GM23248 (cell line): ENCODE measurements at regions not wholly inside any gene's neighbourhood (a gene's known extent, or its start where the extent isn't known, plus 50 kb on each side); places are given as distances from the start of the nearest gene placed in this dataset.
"Not testable (repeated sequence)": the region's sequence is repeated elsewhere in the genome, so short reads cannot be mapped to it uniquely, and the experiment has no call there.

ENCODE experiments used
- DNase-seq: peaks from one replicate; pipeline ENCODE4 v3.0.0-alpha.2; 2015
- H2AFZ ChIP-seq: fragments of 200-600 bp; sonication (generic); 2 replicates; pipeline ENCODE4 v1.6.1; 2016; ENCODE audit warnings: antibody characterized with exemption
- H3F3A ChIP-seq: fragments of 200-600 bp; sonication (generic); 2 replicates; pipeline ENCODE4 v1.6.1; 2016; ENCODE audit warnings: mild to moderate bottlenecking, antibody characterized with exemption, mixed run types; ENCODE audit not compliant: insufficient read depth
- H3K27ac ChIP-seq: fragments of 200-600 bp; sonication (generic); 2 replicates; pipeline ENCODE4 v1.5.1; 2016; ENCODE audit warnings: mild to moderate bottlenecking
- H3K27me3 ChIP-seq: fragments of 200-600 bp; sonication (generic); replicated peaks from 2 replicates; pipeline ENCODE4 v1.6.1; 2016; ENCODE audit warnings: mild to moderate bottlenecking; ENCODE audit not compliant: insufficient read depth
- H3K36me3 ChIP-seq: fragments of 200-600 bp; sonication (generic); 2 replicates; pipeline ENCODE4 v1.6.1; 2016; ENCODE audit warnings: low read depth, mild to moderate bottlenecking
- H3K4me1 ChIP-seq: fragments of 200-600 bp; sonication (generic); 2 replicates; pipeline ENCODE4 v1.6.1; 2016; ENCODE audit warnings: mild to moderate bottlenecking; ENCODE audit not compliant: insufficient read depth
- H3K4me2 ChIP-seq: fragments of 200-600 bp; sonication (generic); one replicate; pipeline ENCODE4 v1.6.1; 2016; ENCODE audit warnings: mild to moderate bottlenecking; ENCODE audit not compliant: unreplicated experiment
- H3K4me3 ChIP-seq: fragments of 200-600 bp; sonication (generic); 2 replicates; pipeline ENCODE4 v1.5.1; 2016; ENCODE audit warnings: mild to moderate bottlenecking
- H3K79me2 ChIP-seq: fragments of 200-600 bp; sonication (generic); 2 replicates; pipeline ENCODE4 v1.6.1; 2016; ENCODE audit warnings: mild to moderate bottlenecking; ENCODE audit not compliant: insufficient read depth
- H3K9ac ChIP-seq: fragments of 200-600 bp; sonication (generic); 2 replicates; pipeline ENCODE4 v1.6.1; 2016; ENCODE audit warnings: mild to moderate bottlenecking
- H3K9me2 ChIP-seq: fragments of 200-600 bp; sonication (generic); 2 replicates; pipeline ENCODE4 v1.6.1; 2016; ENCODE audit warnings: mixed run types, mild to moderate bottlenecking, moderate library complexity; ENCODE audit not compliant: insufficient read depth
- H3K9me3 ChIP-seq: fragments of 200-600 bp; sonication (generic); one replicate; pipeline ENCODE4 v1.6.1; 2017; ENCODE audit warnings: low read depth
- H4K20me1 ChIP-seq: fragments of 200-600 bp; sonication (generic); 2 replicates; pipeline ENCODE4 v1.6.0; 2016; ENCODE audit not compliant: insufficient read depth
- EZH2 ChIP-seq: fragments of 200-600 bp; sonication (generic); IDR thresholded peaks from 2 replicates; pipeline ENCODE4 v1.6.1; 2018; ENCODE audit warnings: antibody characterized with exemption, mild to moderate bottlenecking; ENCODE audit not compliant: insufficient read depth, poor library complexity, severe bottlenecking
- EZH2phosphoT487 ChIP-seq: fragments of 200-600 bp; sonication (generic); IDR thresholded peaks from 2 replicates; pipeline ENCODE4 v1.6.1; 2018; ENCODE audit warnings: antibody characterized with exemption, moderate library complexity, mild to moderate bottlenecking, low read depth; ENCODE audit not compliant: insufficient read depth
- WGBS, 2 experiments: methylation state at CpG; one replicate each; pipeline ENCODE4 v1.1.6; 2015 to 2017; ENCODE audit warnings: low lambda C conversion rate in 2 of 2, low coverage in 1 of 2; ENCODE audit errors: missing lambda C conversion rate in 2 of 2; 5-methylcytosine and 5-hydroxymethylcytosine counted together
- in situ Hi-C: fragments of 300-500 bp; cut with MboI; formaldehyde crosslinking; loops from 2 replicates; pipeline ENCODE4 v1.15.0; 2020

- in situ Hi-C loops = no loop called here
- no peaks in the 10 kb centered on the region; the same call in 1 of the 2 replicates for H3K36me3 ChIP-seq
- H3K4me1 ChIP-seq = peaks cover 61% of the 10 kb centered on the region
- peaks cover 94% of the 10 kb centered on the region for H3K79me2 ChIP-seq
- peak overlapping the region; percentile 24 for H3K4me2 ChIP-seq
- H2AFZ ChIP-seq = no peak overlapping the region
- TF ChIP-seq EZH2 (no peak), EZH2phosphoT487 (no peak)
- no peaks in the 10 kb centered on the region for H3K9me3 ChIP-seq
- no peaks in the 10 kb centered on the region for H3K27me3 ChIP-seq
- H3K4me3 ChIP-seq = peak overlapping the region; percentile 35; the same call in 1 of the 2 replicates
- H3K27ac ChIP-seq = peak overlapping the region; percentile 80
- peak; percentile 89 for DNase-seq
- H4K20me1 ChIP-seq = no peaks in the 10 kb centered on the region
- H3F3A ChIP-seq = peaks cover 45% of the 10 kb centered on the region
- peak overlapping the region; percentile 33; the same call in 1 of the 2 replicates for H3K9ac ChIP-seq
- 14% methylated on average over 2 of the region's 2 CpGs for WGBS, 2 experiments
- H3K9me2 ChIP-seq = no peaks in the 10 kb centered on the region
These were observed 140.6 kb upstream of the TMEM168 start for GRCh38 chr7:112930787-112931186.

GRCh38 chr7:112929421-112929820, 139.2 kb upstream of the TMEM168 start:
- TF ChIP-seq EZH2 (no peak), EZH2phosphoT487 (no peak)
- Histone ChIP-seq H2AFZ (no peak overlapping the region), H3K36me3 (no peaks in the 10 kb centered on the region; the same call in 1 of the 2 replicates), H3F3A (peaks cover 45% of the 10 kb centered on the region), H3K4me2 (peak overlapping the region; percentile 24), H3K9me3 (no peaks in the 10 kb centered on the region), H3K27me3 (no peaks in the 10 kb centered on the region), H4K20me1 (no peaks in the 10 kb centered on the region), H3K9ac (no peak overlapping the region), H3K9me2 (no peaks in the 10 kb centered on the region), H3K4me3 (peak overlapping the region; percentile 32), H3K27ac (peak overlapping the region; percentile 80), H3K79me2 (peaks cover 94% of the 10 kb centered on the region), H3K4me1 (peaks cover 47% of the 10 kb centered on the region)
- 69% methylated on average over 3 of the region's 3 CpGs for WGBS, 2 experiments
- DNase-seq = peak; percentile 41
- in situ Hi-C loops = no loop called here

- no peak for DNase-seq
- peaks cover 82% of the 10 kb centered on the region for H3K79me2 ChIP-seq
- H3K4me3 ChIP-seq = no peak overlapping the region
- H3K4me1 ChIP-seq = peaks cover 31% of the 10 kb centered on the region
- H2AFZ ChIP-seq = no peak overlapping the region
- no peak overlapping the region for H3K27ac ChIP-seq
- in situ Hi-C loops = no loop called here
- H3K27me3 ChIP-seq = no peaks in the 10 kb centered on the region
- no peaks in the 10 kb centered on the region for H3K9me2 ChIP-seq
- TF ChIP-seq EZH2 (no peak), EZH2phosphoT487 (no peak)
- H3K9ac ChIP-seq = no peak overlapping the region
- no peaks in the 10 kb centered on the region; the same call in 1 of the 2 replicates for H3K36me3 ChIP-seq
- H3K9me3 ChIP-seq = no peaks in the 10 kb centered on the region
- H3F3A ChIP-seq = peaks cover 25% of the 10 kb centered on the region
- no peak overlapping the region for H3K4me2 ChIP-seq
- H4K20me1 ChIP-seq = no peaks in the 10 kb centered on the region
These were observed 135.8 kb upstream of the TMEM168 start for GRCh38 chr7:112926018-112926417.

- peaks cover 63% of the 10 kb centered on the region for H3K79me2 ChIP-seq
- H3K4me2 ChIP-seq, H4K20me1 ChIP-seq, H3K9ac ChIP-seq, H2AFZ ChIP-seq, H3F3A ChIP-seq, H3K9me2 ChIP-seq, H3K9me3 ChIP-seq, H3K27ac ChIP-seq, H3K36me3 ChIP-seq, H3K4me1 ChIP-seq, DNase-seq, in situ Hi-C loops, H3K27me3 ChIP-seq, H3K4me3 ChIP-seq: not testable (repeated sequence)
- 93 to 97% methylated on average over 3 to 25 of the region's 25 CpGs for WGBS, 2 experiments
These were observed 132.4 kb upstream of the TMEM168 start for GRCh38 chr7:112922546-112922945.

- H3K9ac ChIP-seq, H3K27ac ChIP-seq, H2AFZ ChIP-seq, H3K4me2 ChIP-seq, H4K20me1 ChIP-seq, DNase-seq, H3K27me3 ChIP-seq, H3K9me2 ChIP-seq, H3F3A ChIP-seq, H3K4me3 ChIP-seq, H3K9me3 ChIP-seq, in situ Hi-C loops, H3K4me1 ChIP-seq: not testable (repeated sequence)
- H3K79me2 ChIP-seq = peaks cover 70% of the 10 kb centered on the region
- H3K36me3 ChIP-seq = peaks cover 31% of the 10 kb centered on the region
- 96 to 97% methylated on average over 9 to 18 of the region's 18 CpGs for WGBS, 2 experiments
These were observed 126.2 kb upstream of the TMEM168 start for GRCh38 chr7:112916431-112916830.
